Inflammatory macrophage treated with lipopolysaccharide for 1 hour (primary cell): ENCODE measurements at regions not wholly inside any gene's neighbourhood (a gene's known extent, or its start where the extent isn't known, plus 50 kb on each side); places are given as distances from the start of the nearest gene placed in this dataset.
"Not testable (repeated sequence)": the region's sequence is repeated elsewhere in the genome, so short reads cannot be mapped to it uniquely, and the experiment has no call there.

Experiments used
- DNase-seq, 2 donors: peaks; one replicate each; pipeline ENCODE4 v3.0.0-alpha.2; 2020 to 2022

DNA sequence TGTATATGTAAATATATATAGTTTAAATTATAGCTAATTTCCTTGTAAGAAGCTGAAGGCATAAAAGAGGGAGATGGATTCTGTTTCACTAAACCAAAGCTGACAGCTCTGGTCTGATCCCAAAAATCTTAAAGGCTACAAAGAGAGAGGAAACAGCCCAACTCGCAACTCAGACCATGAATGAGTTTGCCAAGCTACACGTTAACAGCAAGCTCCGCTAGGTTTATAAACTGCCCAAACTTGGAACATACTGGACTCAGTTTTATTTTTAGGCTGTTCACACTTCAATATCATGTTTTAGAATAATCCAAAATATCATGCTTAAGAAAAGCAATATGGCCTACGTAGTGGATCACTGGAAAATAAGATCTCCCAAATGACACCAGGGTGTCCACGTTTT, 318.3 kb upstream of the RPS23 start:
- no peak for DNase-seq

- DNase-seq = no peak
Measured at GRCh38 chr5:82595113-82595512, 317.0 kb upstream of the RPS23 start.

DNA sequence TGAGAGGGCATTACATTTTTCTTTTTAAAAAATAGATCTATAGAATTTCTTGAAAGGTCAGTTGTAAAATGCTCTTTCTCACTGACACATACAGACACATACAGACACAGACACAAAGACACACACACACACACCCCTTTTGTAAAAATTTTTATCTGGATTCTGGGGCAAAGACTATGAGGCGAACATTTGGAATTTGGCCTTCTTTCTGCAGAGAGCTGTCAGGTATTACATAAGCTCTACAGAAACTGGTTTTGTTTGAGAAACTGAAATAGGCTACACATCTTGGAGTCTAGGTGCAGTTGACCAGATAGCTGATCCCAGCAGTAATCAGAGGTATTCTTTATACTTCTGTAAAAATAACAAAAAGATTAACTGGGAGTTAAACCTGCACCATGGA, 315.9 kb upstream of the RPS23 start:
- DNase-seq = no peak

GRCh38 chr5:82593481-82593880, 315.3 kb upstream of the RPS23 start:
- DNase-seq = no peak

GRCh38 chr5:82591021-82591515, 312.9 kb upstream of the RPS23 start:
- DNase-seq = no peak

DNA sequence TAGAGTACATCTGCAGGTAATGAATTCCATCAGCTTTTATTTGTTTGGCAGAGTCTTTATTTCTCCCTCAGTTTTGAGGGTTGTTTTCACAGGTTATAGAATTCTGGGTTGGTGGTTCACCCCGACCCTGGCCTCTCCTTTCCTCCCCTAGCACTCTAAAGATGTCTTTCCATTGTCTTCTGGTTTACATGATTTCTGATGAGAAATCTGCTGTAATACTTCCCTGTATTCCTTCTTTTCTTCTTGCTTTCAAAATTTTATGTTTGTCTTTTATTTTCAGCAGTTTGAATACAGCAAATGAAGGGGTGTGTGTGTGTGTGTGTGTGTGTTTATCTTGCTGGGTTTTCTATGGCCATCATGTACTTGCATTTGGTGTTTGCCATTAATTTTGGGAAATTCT, 312.0 kb upstream of the RPS23 start:
- no peak for DNase-seq

- DNase-seq = no peak
Measured at GRCh38 chr5:82586661-82587310, 308.6 kb upstream of the RPS23 start.

GRCh38 chr5:82586181-82586580, 308.0 kb upstream of the RPS23 start:
- DNase-seq = no peak

DNA sequence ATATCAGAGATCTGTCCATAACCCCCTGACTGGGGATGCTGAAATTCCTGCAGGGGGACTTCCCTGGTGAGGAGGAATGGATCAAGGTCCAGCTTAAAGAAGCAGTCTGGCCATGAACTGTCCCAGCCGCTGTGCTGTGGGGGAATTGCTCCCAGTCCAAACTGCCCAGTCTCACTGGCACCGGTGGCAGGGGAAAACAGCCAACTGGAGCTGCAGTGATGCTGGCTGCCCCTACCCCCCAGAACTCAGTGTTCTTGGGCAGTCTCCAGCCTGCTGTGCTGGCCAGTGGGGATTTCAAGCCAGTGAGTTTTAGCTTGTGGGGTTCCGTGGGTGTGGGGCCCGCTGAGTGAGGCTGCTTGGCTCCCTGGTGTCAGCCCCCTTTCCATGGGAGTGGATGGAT, 306.5 kb upstream of the RPS23 start:
- DNase-seq = no peak

GRCh38 chr5:82583331-82583730, 305.2 kb upstream of the RPS23 start:
- not testable (repeated sequence) for DNase-seq

- DNase-seq = no peak
Measured at GRCh38 chr5:82564963-82565362, 286.8 kb upstream of the RPS23 start.

DNA sequence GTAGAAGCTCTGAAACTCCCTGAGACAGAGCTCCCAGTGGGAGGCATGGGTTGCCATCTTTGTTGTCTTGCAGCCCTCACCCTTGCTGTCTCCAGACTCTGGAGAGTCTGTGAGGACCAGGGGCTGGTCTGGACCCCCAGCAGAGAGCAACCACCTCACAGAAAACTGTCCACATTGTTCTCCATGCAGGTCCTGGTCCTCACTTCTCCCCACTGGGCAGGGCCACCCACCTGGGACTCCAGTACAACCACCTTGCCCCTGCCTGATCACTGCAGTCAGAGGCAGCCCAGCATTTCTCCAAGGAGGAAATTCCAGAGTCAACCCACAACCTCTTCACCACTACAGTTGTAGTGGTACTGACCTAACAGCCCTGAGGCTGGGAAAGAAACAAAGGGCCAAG, 285.6 kb upstream of the RPS23 start:
- no peak for DNase-seq

DNA sequence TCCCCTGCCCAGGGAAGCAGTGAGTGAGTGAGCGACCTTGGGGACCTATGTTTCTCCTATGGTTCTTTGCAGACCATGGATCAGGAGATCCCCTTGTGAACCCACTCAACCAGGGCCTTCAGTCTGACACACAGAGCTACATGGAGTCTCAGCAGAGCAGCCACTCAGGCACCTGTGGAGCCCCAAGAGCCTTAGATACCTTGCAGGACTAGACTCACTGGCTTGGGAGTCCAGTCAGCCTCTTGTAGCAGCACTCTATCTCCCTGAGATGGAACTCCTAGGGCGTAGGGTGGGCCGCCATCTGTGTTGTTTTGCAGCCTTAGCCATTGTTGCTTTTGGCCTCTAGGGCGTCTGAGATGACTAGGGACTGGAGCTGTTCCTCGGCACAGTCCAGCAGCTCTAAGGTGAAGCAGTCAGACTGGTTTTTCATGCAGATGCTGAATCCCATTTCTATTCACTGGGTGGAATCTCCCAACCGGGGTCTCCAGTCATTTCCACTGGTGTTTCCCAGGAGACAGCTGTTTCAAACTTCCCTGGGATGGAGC, 284.6 kb upstream of the RPS23 start:
- no peak for DNase-seq

- DNase-seq = no peak
Measured at GRCh38 chr5:82561797-82562196, 283.6 kb upstream of the RPS23 start.

GRCh38 chr5:82560969-82561368, 282.8 kb upstream of the RPS23 start:
- DNase-seq = no peak

GRCh38 chr5:82560561-82560960, 282.4 kb upstream of the RPS23 start:
- DNase-seq = no peak

- DNase-seq = no peak
Measured at GRCh38 chr5:82551840-82552385, 273.8 kb upstream of the RPS23 start.

- no peak for DNase-seq
Measured at GRCh38 chr5:82551192-82551591, 273.0 kb upstream of the RPS23 start.

DNA sequence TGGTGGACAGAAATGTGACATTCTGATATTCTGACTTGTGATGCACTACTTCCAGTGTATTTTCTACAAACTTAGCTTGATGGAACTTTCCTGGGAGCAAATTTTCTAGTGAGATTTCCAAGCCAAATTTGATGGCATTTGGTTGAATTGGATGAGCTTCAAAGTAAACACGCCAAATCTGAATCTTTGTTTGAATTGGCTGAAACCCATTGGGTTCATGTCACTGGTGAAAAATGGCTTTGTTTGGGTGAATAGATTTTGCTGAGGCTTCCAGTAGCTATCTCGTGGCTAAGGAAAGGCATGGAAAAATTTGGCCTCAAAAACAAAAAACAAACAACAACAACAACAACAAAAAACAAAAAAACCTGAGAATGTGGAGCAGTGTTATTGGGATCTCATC, 271.1 kb upstream of the RPS23 start:
- DNase-seq = no peak

- no peak for DNase-seq
Measured at GRCh38 chr5:82544004-82544403, 265.9 kb upstream of the RPS23 start.

DNA sequence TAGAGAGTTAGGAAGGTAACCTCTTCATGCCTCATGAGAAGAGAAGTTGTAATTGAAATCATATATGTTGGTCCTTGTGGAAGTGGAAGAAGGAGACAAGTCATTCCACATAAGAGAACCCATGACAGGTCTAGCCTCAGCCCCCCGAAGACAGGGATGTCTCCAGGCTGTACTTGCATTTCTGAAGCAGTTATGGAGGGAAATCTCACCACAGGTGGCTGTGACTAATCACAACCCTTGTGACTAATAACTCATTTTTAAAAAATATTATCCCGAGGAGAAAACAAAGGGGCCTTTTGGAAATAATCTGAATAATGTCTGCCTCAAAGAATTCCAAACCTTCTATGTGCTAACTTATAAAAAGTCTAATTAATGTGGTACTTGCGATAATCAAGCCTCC, 262.1 kb upstream of the RPS23 start:
- DNase-seq = no peak

- no peak for DNase-seq
Measured at GRCh38 chr5:82538339-82539034, 260.3 kb upstream of the RPS23 start.

GRCh38 chr5:82537687-82538306, 259.6 kb upstream of the RPS23 start:
- DNase-seq = no peak

DNA sequence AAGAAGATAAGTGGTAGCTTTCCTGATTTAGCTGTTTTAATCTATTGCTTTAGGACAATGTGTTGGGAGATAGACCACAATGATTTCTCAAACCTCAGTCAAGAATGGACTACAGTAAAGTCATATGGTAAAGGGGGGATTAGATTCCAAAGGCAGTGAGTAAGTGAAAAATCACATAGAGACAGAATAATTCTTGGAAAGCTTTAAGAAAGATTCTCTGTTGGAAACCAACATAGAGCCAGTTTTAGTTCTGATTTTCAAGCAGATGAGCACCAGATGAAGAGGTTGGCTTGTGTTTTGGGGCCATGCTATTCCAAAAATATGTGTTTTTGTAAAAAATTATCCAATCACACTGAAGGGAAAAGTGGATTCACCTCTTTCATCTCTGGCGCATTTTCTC, 256.8 kb upstream of the RPS23 start:
- no peak for DNase-seq
